ENCODE measurements at regions not wholly inside any gene's neighbourhood (a gene's known extent, or its start where the extent isn't known, plus 50 kb on each side); places are given as distances from the start of the nearest gene placed in this dataset.

DNA sequence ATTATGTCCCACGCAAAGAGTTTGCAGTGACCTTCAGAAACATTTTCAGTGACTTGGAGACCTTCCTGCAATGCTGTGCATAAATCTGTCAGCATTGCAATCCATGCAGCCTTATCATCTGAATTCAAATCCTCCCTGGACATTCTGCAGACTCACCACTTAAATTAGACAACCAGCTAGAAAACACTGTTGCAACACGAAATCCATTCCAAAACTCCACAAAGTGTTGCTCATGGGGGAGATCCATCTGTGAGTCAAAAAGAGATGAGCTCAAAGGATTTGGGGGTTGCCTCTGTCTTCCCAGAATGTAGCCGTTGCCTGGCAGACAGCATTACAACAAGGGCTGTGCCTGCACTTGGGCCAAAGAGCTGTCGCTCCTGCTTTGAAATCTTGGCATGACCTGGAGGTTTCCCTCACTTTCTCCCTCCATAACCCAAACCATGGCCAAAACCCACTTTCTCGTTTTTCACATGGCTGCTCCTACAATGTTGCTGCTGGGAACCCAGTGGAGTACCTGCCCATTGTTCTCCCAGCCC, 163.5 kb upstream of the CDYL start (continued):
- TF ChIP-seq CEBPG (CRISPR knock-in tag; IDR thresholded peaks at IDR 0.05) (peak; percentile 56), CEBPG (tag; conservative IDR thresholded peaks at IDR 0.05 in 1 of 2, IDR thresholded peaks at IDR 0.05 in 1 of 2) (peak; percentile 62 to 75; a peak in 3 of 4 replicates), MEF2D (tag; conservative IDR thresholded peaks at IDR 0.05; ENCODE audit: low read depth) (no peak), MIER1 (IDR thresholded peaks at IDR 0.05; ENCODE audit: low read depth) (no peak), SAFB (IDR thresholded peaks at IDR 0.05; ENCODE audit: borderline replicate concordance, low read depth, low read length) (no peak), KDM2B (CRISPR knock-in tag; IDR thresholded peaks at IDR 0.05) (no peak), CBFB (CRISPR knock-in tag; IDR thresholded peaks at IDR 0.05) (no peak), SMARCE1 (IDR thresholded peaks at IDR 0.05) (peak; percentile 24; the same call in 1 of the 2 replicates), BHLHE40 (IDR thresholded peaks at IDR 0.05; ENCODE audit: low read length) (no peak), NR2C2 (CRISPR knock-in tag; IDR thresholded peaks at IDR 0.05) (no peak), NR2C2 (tag; IDR thresholded peaks at IDR 0.05) (peak; percentile 21; the same call in 1 of the 2 replicates), HDAC2 (IDR thresholded peaks at IDR 0.05) (peak; percentile 70; the same call in 1 of the 2 replicates), ELF1 (tag; IDR thresholded peaks at IDR 0.05) (no peak), PKNOX1 (IDR thresholded peaks at IDR 0.05) (peak; percentile 76), ZNF133 (CRISPR knock-in tag; IDR thresholded peaks at IDR 0.05) (no peak), EP300 (IDR thresholded peaks at IDR 0.05; ENCODE audit: low read length) (peak; percentile 24; the same call in 1 of the 2 replicates), ZSCAN29 (IDR thresholded peaks at IDR 0.05) (no peak), SPI1 (IDR thresholded peaks at IDR 0.05; ENCODE audit: borderline replicate concordance, low read depth, low read length) (no peak), BMI1 (IDR thresholded peaks at IDR 0.05; ENCODE audit: low read length) (no peak), TCFL5 (CRISPR knock-in tag; conservative IDR thresholded peaks at IDR 0.05) (no peak), SIRT6 (IDR thresholded peaks at IDR 0.05; ENCODE audit: low read depth, low read length) (no peak), CHAMP1 (IDR thresholded peaks at IDR 0.05) (no peak), TAF15 (IDR thresholded peaks at IDR 0.05; ENCODE audit: low read depth, low read length) (no peak), POLR3G (IDR thresholded peaks at IDR 0.05; ENCODE audit: extremely low read depth, insufficient read length, insufficient replicate concordance) (no peak), NELFE (IDR thresholded peaks at IDR 0.05; ENCODE audit: insufficient read depth, insufficient read length) (no peak), SMARCA5 (IDR thresholded peaks at IDR 0.05) (no peak)
- TF ChIP-seq, protein P1, sequence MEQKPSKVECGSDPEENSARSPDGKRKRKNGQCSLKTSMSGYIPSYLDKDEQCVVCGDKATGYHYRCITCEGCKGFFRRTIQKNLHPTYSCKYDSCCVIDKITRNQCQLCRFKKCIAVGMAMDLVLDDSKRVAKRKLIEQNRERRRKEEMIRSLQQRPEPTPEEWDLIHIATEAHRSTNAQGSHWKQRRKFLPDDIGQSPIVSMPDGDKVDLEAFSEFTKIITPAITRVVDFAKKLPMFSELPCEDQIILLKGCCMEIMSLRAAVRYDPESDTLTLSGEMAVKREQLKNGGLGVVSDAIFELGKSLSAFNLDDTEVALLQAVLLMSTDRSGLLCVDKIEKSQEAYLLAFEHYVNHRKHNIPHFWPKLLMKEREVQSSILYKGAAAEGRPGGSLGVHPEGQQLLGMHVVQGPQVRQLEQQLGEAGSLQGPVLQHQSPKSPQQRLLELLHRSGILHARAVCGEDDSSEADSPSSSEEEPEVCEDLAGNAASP (IDR thresholded peaks at IDR 0.05), result no peak

Measured in K562 (cell line).